NCI-H2029 treated with DMSO at 0.1 percent for 48 hours (cell line): ENCODE measurements at regions not wholly inside any gene's neighbourhood (a gene's known extent, or its start where the extent isn't known, plus 50 kb on each side); places are given as distances from the start of the nearest gene placed in this dataset.

Source experiments
- DNase-seq: peaks from one replicate; lab custom pipeline; 2025; lab: John Stamatoyannopoulos, UW

DNA sequence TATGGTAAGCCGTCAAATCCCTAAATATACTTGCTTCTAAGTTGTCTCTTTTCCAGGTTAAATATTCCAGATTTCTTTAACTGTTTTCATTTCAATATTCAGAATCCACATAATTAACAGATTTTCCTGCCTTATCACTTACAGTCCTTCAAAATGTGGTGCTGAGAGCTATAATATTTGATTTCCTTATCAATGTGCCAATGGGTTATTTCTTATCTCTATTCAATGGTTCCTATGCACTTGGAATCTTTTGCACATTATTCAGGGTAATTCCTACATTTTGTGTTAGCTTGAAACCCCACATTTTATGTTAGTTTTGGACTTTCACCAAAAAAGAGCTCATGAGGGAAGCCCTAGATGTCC lies 173.5 kb downstream of the ZFP36L2 start:
- no peak for DNase-seq

- DNase-seq: no peak
Measured at GRCh38 chr2:43052204-43052943, 174.0 kb downstream of the ZFP36L2 start.

DNA sequence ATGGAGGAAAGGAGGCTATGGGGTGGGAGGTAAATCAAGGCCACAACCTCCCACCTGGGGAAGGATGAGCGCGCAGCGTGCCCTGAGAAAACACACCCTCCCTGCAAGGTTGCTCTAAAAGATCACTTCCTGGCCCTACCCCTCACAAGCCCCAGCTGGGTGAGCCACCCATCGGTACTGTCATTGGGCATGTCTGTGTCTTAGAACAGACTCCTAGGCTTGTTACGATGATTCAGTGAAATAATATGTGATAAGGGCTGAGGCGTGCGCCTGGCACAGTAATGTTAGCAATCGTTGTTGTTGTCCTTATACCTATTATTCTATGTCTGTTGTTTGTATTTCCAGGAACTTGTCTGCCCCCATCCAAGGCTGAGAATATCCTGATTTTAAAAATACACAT lies 175.1 kb downstream of the ZFP36L2 start:
- no peak for DNase-seq

GRCh38 chr2:43050866-43051265 lies 175.5 kb downstream of the ZFP36L2 start:
- DNase-seq: no peak

GRCh38 chr2:43049836-43050801 lies 176.3 kb downstream of the ZFP36L2 start:
- no peak for DNase-seq

- no peak for DNase-seq
Measured at GRCh38 chr2:43047187-43047780, 179.1 kb downstream of the ZFP36L2 start.

- no peak for DNase-seq
Measured at GRCh38 chr2:43045866-43046265, 180.5 kb downstream of the ZFP36L2 start.

DNA sequence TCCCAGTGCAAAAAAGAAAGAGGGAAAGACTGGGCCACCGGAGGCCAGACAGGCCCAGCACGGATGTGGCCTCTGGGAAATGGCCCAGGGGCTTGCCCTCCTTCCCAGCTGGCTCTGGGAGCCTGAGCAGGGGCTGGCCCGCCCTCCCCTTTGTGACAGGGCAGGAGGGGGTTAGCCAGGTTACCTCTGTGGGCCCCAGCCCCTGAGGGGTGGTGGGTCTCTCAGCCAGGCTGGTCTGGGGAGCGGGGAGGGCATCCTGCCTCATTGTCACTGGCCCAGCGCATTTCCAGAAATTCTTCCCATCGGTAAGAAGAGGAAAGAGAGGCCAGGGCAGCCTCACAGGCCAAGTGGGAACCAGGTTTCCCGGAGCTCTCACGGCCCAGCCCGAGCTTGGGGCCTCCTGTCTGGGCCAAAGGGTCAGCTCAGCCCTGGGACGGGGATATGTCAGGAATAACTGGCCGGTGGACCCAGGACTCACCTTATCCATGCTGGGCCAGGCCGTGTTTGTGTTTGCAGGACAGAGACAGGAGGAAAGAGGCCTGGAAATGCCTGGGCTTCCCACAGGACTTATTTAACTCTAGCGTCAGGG lies 182.2 kb downstream of the ZFP36L2 start:
- DNase-seq: no peak

DNA sequence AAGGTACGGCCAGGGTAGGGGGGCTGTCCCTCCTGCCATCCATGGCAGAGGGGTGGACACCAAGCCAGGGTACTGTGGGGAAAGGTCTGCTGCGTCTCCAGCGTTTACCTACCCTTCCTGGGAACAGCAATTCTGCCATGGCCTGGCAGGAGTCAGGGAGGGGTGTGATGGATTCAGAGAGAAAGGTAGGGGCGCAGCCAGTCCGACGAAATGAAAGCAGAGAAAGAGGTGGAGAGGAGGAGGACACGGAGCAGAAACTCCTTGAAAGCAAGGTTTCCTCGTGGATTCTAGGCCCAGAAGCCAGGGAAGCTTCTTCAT lies 182.9 kb downstream of the ZFP36L2 start:
- no peak for DNase-seq

- no peak for DNase-seq
Measured at GRCh38 chr2:43041661-43042360, 184.6 kb downstream of the ZFP36L2 start.

GRCh38 chr2:43041173-43041591 lies 185.2 kb downstream of the ZFP36L2 start:
- no peak for DNase-seq

DNA sequence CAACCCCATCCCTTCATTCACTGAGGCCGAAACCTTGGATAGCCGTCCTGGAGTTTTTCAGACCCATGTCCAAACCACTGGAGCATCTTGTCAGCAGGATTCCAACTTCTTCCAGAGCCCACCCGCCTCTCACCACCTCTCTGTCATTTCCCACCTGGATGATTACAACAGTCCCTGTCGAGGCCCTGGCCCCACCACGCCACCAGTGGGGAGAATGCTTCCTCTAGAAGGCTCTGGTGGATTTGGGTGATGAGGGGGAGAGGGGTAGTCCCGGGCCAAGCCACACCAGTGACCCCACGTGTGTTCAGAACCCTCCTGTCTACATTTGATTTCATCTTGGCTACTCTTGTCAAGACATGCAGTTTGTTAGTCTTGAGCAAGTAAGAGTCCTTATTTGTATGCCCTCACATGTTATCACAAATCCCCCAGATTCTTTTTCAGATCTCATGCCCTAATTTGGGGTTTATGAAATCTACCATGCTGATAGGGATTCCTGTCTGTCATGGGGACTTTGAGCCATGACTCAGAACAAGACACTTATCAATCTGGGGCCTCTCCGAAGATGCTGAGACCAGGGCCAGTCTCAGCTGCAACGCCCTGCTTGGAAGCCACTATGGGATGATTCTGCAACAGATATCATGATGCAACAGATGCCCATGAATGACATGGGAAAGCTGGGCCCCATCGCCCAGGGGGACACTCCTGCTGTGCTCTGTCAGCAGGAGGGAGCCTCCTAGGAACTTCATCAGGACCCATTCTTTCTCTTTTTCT lies 186.1 kb downstream of the ZFP36L2 start:
- DNase-seq: no peak

- DNase-seq: no peak
Measured at GRCh38 chr2:43039376-43040080, 186.9 kb downstream of the ZFP36L2 start.

GRCh38 chr2:43038696-43039094 lies 187.7 kb downstream of the ZFP36L2 start:
- no peak for DNase-seq

GRCh38 chr2:43038034-43038695 lies 188.2 kb downstream of the ZFP36L2 start:
- no peak for DNase-seq

GRCh38 chr2:43035922-43036321 lies 190.5 kb downstream of the ZFP36L2 start:
- no peak for DNase-seq

- DNase-seq: no peak
Measured at GRCh38 chr2:43034921-43035320, 191.5 kb downstream of the ZFP36L2 start.

- DNase-seq: no peak
Measured at GRCh38 chr2:43034242-43034619, 192.2 kb downstream of the ZFP36L2 start.

GRCh38 chr2:43033466-43034241 lies 192.8 kb downstream of the ZFP36L2 start:
- no peak for DNase-seq

DNA sequence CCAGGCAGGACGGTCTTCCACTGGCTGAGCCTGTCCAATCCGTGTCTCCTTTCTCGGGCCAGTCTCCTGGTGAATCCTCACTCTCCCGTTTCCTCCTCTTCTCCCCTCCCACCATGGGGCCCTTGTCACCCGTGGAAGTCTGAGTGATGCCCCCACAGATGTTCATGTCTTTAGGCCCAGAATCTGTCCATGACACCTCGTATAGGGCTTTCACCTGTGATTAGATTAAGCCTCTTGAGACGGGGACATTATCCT lies 193.5 kb downstream of the ZFP36L2 start:
- no peak for DNase-seq
